ENCODE measurements at regions not wholly inside any gene's neighbourhood (a gene's known extent, or its start where the extent isn't known, plus 50 kb on each side); places are given as distances from the start of the nearest gene placed in this dataset.

- TF ChIP-seq CTCF (IDR thresholded peaks at IDR 0.05; ENCODE audit: low read depth, low read length): no peak
- peak; percentile 95 for TF ChIP-seq EZH2phosphoT487 (IDR thresholded peaks at IDR 0.05; ENCODE audit: low read depth)
These were observed 178.6 kb upstream of the INHBA start for GRCh38 chr7:41881331-41882130.
